OCI-LY1 (cell line): ENCODE measurements at regions not wholly inside any gene's neighbourhood (a gene's known extent, or its start where the extent isn't known, plus 50 kb on each side); places are given as distances from the start of the nearest gene placed in this dataset.

ENCODE experiments used
- CTCF ChIP-seq: fragments of 200-600 bp; sonication (generic), shearing (Covaris generic); IDR thresholded peaks from 2 replicates; pipeline ENCODE4 v1.5.1; 2017; ENCODE audit warnings: mild to moderate bottlenecking, antibody characterized with exemption, low read length, moderate library complexity, mixed read lengths
- EZH2 ChIP-seq: fragments of 200-600 bp; sonication (generic), shearing (Covaris generic); IDR thresholded peaks from 2 replicates; pipeline ENCODE4 v1.8.0; 2017; ENCODE audit warnings: borderline replicate concordance, mixed run types, mild to moderate bottlenecking, antibody characterized with exemption, low read length, moderate library complexity, mixed read lengths

DNA sequence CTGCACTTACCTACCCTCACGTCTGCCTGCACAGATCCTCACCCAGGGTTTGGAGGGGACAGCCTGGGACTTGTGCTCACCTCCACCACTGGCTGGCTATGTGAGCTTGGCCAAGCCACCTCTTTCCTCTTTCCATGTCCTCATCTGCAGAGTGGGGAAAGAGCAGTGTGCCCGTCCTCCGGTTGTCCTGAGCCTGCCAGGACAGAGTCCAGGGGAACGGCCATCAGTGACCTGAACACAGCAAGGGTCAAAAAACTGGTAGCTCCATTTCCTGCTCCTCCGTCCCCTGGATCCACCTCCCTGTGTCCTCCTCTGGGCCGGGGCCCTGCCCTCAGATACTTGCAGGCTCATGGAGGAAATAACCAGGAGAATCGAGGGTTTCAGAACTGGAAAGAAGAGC lies 187.7 kb downstream of the OLFM1 start:
- TF ChIP-seq EZH2 (no peak), CTCF (no peak)
